Activated B cell treated with CpG ODN at 0.5 μM for 24 hours (primary cell): ENCODE measurements at regions not wholly inside any gene's neighbourhood (a gene's known extent, or its start where the extent isn't known, plus 50 kb on each side); places are given as distances from the start of the nearest gene placed in this dataset.

Experiments
- ATAC-seq: fragments of 200-7000 bp; cut with Tn5 transposase; one replicate; pipeline ENCODE4 v1.10.0; 2021; ENCODE audit warnings: low read depth, mild to moderate bottlenecking, moderate library complexity
- CTCF ChIA-PET: fragments of 350-600 bp; sonication (Branson Sonifier 250); formaldehyde crosslinking; loops from one replicate; lab custom pipeline; 2021; ENCODE audit warnings: antibody characterized with exemption; lab: Charles Lee
- POLR2A ChIA-PET: fragments of 350-600 bp; sonication (Branson Sonifier 250); formaldehyde crosslinking; loops from one replicate; lab custom pipeline; 2021; ENCODE audit warnings: antibody characterized with exemption; lab: Charles Lee
- DNase-seq: peaks from one replicate; pipeline ENCODE4 v3.0.0; 2022
- H3K27ac Mint-ChIP-seq: one replicate; pipeline ENCODE4 v1.8.0; 2020; ENCODE audit warnings: mixed read lengths
- H3K27me3 Mint-ChIP-seq: one replicate; pipeline ENCODE4 v1.8.0; 2021; ENCODE audit warnings: mixed read lengths
- H3K36me3 Mint-ChIP-seq: one replicate; pipeline ENCODE4 v1.8.0; 2021; ENCODE audit warnings: low read depth, mixed read lengths
- H3K4me1 Mint-ChIP-seq: one replicate; pipeline ENCODE4 v1.8.0; 2021; ENCODE audit warnings: mixed read lengths
- H3K4me3 Mint-ChIP-seq: one replicate; pipeline ENCODE4 v1.8.0; 2020; ENCODE audit warnings: mild to moderate bottlenecking, mixed read lengths
- H3K9me3 Mint-ChIP-seq: one replicate; pipeline ENCODE4 v1.8.0; 2020; ENCODE audit warnings: mixed read lengths
- intact Hi-C: fragments of 100-400 bp; cut with micrococcal nuclease; formaldehyde crosslinking; loops from one replicate; pipeline ENCODE4 v1.15.1; 2024
- TF ChIP-seq, protein P1 (sequence below): fragments of 200-600 bp; IDR thresholded peaks from one replicate; pipeline ENCODE4 v1.8.0; 2022; ENCODE audit warnings: antibody characterized with exemption, mild to moderate bottlenecking

GRCh38 chr6:146895772-146896061, 296.9 kb downstream of the ADGB start:
- Mint-ChIP-seq H3K27me3 (peaks cover 12% of the 10 kb centered on the region), H3K4me1 (no peaks in the 10 kb centered on the region), H3K36me3 (no peaks in the 10 kb centered on the region), H3K9me3 (no peaks in the 10 kb centered on the region), H3K4me3 (no peak overlapping the region), H3K27ac (no peak overlapping the region)
- ChIA-PET POLR2A (no interaction called here), CTCF (no interaction called here)
- TF ChIP-seq, protein P1, sequence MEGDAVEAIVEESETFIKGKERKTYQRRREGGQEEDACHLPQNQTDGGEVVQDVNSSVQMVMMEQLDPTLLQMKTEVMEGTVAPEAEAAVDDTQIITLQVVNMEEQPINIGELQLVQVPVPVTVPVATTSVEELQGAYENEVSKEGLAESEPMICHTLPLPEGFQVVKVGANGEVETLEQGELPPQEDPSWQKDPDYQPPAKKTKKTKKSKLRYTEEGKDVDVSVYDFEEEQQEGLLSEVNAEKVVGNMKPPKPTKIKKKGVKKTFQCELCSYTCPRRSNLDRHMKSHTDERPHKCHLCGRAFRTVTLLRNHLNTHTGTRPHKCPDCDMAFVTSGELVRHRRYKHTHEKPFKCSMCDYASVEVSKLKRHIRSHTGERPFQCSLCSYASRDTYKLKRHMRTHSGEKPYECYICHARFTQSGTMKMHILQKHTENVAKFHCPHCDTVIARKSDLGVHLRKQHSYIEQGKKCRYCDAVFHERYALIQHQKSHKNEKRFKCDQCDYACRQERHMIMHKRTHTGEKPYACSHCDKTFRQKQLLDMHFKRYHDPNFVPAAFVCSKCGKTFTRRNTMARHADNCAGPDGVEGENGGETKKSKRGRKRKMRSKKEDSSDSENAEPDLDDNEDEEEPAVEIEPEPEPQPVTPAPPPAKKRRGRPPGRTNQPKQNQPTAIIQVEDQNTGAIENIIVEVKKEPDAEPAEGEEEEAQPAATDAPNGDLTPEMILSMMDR: no peak
- intact Hi-C loops: no loop called here
- no peak for DNase-seq
- ATAC-seq: no peak

DNA sequence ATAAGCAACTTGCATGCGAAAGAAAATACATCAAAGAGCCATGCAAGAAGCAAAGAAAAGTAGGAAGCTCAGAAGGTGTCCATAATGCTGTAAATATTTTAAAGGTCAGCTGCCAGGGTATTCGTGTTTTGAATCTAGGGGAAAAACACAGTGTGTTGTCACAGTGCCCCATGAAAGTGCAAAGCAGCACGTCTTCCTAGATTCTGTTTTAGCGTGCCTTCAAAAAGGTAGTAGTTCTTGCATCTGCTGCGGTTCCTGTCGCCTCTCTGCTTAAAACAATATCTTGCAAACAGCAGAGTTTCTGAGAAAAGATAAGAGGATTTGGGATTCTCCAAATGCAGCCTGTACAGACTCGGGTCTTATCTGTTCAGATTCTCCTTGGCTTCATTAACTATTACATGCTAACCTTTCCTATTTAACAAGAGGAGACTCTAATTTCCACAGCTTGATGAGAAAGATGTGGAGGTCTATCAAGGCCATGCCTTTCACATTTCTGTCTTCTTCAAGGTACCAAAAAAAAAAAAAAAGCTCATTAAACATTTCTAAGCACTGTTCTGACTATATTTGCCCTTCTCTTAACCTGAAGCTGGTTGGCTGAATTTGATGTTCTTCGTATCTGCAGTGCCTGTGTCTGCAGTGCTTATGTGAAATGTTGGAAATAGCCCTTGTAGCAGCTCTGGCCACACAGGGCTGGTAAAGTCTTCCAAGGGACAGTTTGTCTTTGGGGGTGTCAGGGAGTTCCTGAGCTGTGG, 297.5 kb downstream of the ADGB start:
- CTCF ChIA-PET: no interaction called here
- H3K27ac Mint-ChIP-seq: no peak overlapping the region
- ATAC-seq: no peak

DNA sequence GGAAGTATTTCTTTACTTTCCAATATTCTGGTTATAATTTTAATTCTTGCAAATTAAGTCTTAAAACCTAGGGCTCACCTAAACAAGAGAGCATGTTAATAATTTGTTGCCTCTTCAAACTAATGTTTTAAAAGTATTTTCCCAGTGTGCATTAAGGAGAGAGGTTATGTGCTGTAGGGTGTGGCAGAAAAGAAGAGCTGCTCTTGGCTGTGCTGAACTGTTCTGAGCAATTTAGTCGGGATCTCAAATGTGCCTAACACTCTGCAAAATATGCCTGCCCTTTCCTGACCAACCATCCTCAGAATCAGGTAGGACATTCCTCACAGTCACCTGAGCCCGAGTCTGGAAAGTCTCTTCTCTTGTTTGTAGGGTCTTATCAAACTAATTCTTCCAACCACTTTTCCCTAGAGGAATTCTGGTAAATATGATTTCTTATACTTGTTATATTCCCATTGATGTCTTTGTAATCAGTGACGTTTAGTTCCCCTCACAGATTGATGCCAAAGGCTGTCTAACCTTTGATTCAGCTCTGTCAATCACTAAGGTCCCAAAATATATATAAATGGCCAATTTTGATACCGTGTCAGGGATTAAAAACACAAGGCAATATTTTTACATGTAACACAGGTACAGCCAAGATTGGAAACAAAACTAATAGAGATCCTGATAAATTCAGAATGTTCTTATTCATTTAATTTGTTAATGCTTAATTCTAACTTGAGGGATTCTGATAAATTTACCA, 298.4 kb downstream of the ADGB start:
- intact Hi-C loops: no loop called here
- TF ChIP-seq, protein P1: no peak
- Mint-ChIP-seq H3K27me3 (peaks cover 12% of the 10 kb centered on the region), H3K4me3 (no peak overlapping the region), H3K4me1 (no peaks in the 10 kb centered on the region), H3K9me3 (no peaks in the 10 kb centered on the region), H3K27ac (no peak overlapping the region), H3K36me3 (no peaks in the 10 kb centered on the region)
- no peak for ATAC-seq
- ChIA-PET CTCF (no interaction called here), POLR2A (no interaction called here)
- DNase-seq: no peak

More for the DNA sequence above, 297.5 kb downstream of the ADGB start:
- Mint-ChIP-seq H3K4me3 (no peak overlapping the region), H3K27me3 (peaks cover 12% of the 10 kb centered on the region), H3K36me3 (no peaks in the 10 kb centered on the region), H3K9me3 (no peaks in the 10 kb centered on the region), H3K4me1 (no peaks in the 10 kb centered on the region)
- POLR2A ChIA-PET: no interaction called here
- intact Hi-C loops: no loop called here
- TF ChIP-seq, protein P1: no peak
- no peak for DNase-seq

- Mint-ChIP-seq H3K9me3 (no peaks in the 10 kb centered on the region), H3K4me3 (no peak overlapping the region), H3K36me3 (no peaks in the 10 kb centered on the region), H3K27me3 (peaks cover 9% of the 10 kb centered on the region), H3K27ac (no peak overlapping the region), H3K4me1 (no peaks in the 10 kb centered on the region)
- intact Hi-C loops: no loop called here
- ATAC-seq: no peak
- ChIA-PET CTCF (no interaction called here), POLR2A (no interaction called here)
- TF ChIP-seq, protein P1: no peak
- no peak for DNase-seq
These were observed 299.5 kb downstream of the ADGB start for GRCh38 chr6:146898069-146898887.

DNA sequence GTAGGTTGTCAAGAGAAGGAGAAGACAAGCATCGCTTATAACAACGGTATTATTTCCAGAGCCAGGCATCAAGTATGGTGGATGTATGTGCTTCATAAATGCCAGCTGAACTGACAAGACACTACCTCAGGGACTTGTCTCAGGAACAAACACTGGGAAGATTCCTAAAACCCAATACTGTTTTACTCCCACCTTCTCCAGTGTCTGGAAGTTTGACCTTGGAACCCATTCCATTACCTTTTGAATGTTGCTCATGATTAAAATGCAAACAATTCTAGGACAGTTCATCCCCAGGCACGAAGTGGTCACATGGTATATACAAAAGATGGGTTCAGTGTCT, 300.1 kb downstream of the ADGB start:
- no peak overlapping the region for H3K27ac Mint-ChIP-seq
- DNase-seq: no peak
- POLR2A ChIA-PET: no interaction called here
- no peaks in the 10 kb centered on the region for H3K4me1 Mint-ChIP-seq
- CTCF ChIA-PET: no interaction called here
- H3K9me3 Mint-ChIP-seq: no peaks in the 10 kb centered on the region
- intact Hi-C loops: no loop called here
- peaks cover 9% of the 10 kb centered on the region for H3K27me3 Mint-ChIP-seq
- no peak for ATAC-seq
- H3K4me3 Mint-ChIP-seq: no peak overlapping the region
- H3K36me3 Mint-ChIP-seq: no peaks in the 10 kb centered on the region
- TF ChIP-seq, protein P1: no peak
